Endometrial microvascular endothelial cells (primary cell): ENCODE measurements at regions not wholly inside any gene's neighbourhood (a gene's known extent, or its start where the extent isn't known, plus 50 kb on each side); places are given as distances from the start of the nearest gene placed in this dataset.
"Not testable (repeated sequence)": the region's sequence is repeated elsewhere in the genome, so short reads cannot be mapped to it uniquely, and the experiment has no call there.

Experiments used
- in situ Hi-C: cut with HindIII; loops from 2 replicates; pipeline ENCODE4 v1.10.0; 2017; ENCODE audit warnings: low sequenced_read_pairs, low pct_unique_long_range_greater_than_20kb; ENCODE audit errors: inconsistent ontology term

DNA sequence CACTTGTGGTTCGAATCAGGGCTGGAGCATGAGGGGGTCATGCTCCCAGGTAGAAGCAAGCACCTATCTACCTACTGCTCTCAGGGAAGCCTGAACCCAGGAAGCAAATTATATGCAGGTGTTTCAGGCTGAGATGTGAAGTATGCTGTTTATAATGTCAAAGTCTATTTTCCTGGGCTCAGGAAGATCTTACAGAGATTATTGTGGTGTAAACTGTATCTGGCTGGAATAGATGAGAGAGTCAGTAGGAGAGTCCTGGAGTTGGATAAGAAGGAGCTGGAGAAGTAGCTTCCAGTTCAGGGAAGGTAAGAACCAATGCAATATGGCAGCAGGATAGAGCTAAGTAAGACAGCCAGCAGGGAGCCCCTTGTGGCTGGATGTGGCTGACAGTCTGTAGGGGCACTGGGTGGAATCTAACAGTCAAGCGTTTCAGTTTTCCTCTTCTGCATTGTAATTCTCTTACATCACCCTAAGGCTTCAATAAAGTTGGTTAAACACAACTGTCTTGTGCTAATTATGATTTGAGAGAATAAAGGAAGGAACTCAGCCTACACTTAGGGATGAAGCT, 105.9 kb upstream of the EEPD1 start:
- in situ Hi-C loops: no loop called here

DNA sequence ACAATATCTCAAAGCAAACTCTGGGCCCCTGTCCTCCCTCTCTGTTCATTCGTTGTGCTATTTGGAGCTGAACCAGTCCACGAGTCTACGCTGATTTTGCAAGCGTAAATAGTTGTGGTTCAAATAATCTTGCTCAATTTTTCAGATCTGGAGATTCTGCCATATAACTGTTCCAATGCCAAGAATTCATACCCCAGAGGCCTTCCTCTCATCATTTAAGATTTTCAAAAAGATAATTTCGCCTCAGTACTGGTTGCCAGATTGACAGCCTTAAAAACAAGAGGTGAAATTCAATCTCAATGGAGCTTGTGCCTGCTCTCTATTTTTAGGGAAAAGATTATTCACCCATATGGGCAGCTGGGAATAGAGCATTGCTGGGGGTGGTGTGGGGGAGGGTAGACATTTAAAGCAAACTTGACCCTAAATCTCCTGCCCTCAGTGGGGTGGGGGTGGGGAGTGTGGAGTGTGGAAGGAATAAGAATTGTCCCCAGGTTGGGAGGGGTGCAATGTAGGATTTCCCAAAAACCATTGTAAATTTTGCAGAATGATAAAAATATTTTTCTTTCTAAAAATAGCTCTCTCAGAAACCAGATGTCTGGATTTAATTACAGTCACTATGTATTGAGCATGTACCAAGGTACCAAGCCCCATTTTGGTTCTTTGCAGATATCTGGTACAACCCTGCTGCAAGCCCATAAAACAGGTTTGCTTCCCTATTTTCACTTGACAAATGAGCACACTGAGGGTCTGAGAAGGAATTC, 104.7 kb upstream of the EEPD1 start:
- in situ Hi-C loops: no loop called here

DNA sequence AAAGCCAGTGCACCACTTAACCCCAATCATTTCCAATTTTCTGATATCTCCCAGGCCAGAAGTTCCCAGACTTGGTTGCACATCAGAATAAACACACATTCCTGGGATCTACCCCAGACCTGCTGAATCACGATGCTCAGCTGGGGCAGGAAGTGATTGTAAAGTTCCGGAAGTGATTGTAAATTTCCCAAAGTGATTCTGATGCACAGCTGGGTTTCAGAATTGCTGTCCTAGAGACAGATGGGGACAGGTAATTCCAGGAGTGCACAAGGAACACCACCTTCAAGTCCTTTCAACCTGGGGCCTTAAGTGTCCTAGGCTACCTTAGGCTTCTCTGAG, 104.2 kb upstream of the EEPD1 start:
- in situ Hi-C loops: no loop called here

DNA sequence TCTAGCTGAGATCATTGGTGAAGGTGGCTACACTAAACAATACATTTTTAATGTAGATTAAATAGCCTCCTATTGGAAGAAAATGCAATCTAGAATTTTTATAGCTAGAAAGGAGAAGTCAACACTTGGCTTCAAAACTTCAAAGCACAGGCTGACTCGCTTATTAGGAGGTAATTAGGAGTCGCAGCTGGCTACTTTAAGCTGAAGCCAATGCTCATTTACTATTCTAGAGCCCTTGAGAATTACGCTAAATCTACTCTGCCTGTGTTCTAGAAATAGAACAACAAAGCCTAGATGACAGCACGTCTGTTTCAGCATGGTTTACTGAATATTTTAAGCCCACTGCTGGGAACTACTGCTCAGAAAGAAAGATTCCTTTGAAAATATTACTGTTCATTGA, 101.6 kb upstream of the EEPD1 start:
- in situ Hi-C loops: no loop called here

GRCh38 chr7:36053589-36053988, 99.5 kb upstream of the EEPD1 start:
- in situ Hi-C loops: no loop called here

DNA sequence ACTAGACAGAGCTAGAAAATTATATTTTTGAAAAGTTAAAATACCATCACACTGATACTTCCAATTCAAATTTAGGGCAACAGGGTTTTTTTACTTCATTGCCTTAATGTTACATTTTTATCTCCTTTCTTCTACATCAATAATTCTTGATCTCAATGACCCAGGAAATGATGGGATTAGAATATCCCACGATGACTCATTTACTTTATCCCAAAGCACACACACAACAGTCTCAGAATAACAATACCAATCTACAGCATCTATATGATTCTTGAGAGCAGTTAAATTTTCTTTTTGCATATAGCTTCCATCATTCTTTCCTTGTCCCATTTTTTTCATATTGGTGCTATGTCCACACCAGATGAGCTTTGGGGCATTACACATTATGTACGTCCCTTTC, 98.4 kb upstream of the EEPD1 start:
- in situ Hi-C loops: no loop called here

- in situ Hi-C loops: no loop called here
Measured at GRCh38 chr7:36055207-36055606, 97.8 kb upstream of the EEPD1 start.

DNA sequence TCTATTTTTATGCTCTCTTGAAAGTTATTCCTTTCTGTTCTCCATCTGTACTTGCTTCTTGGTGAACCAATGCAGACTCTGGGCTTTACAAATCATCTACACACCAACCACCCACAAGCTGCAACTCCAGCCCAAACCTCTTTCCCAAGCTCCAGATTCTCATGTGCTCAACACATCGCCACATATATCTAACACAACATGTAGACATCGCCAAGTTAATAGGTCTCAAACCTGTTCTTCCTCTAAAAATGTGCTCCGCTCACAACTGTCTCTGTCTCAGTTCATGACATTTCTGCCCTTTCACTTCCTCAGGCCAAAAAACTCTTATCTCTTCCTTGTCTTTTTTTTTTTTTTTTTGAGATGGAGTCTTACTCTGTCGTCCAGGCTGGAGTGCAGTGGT, 95.7 kb upstream of the EEPD1 start:
- in situ Hi-C loops: no loop called here

GRCh38 chr7:36058020-36058592, 94.9 kb upstream of the EEPD1 start:
- in situ Hi-C loops: no loop called here

DNA sequence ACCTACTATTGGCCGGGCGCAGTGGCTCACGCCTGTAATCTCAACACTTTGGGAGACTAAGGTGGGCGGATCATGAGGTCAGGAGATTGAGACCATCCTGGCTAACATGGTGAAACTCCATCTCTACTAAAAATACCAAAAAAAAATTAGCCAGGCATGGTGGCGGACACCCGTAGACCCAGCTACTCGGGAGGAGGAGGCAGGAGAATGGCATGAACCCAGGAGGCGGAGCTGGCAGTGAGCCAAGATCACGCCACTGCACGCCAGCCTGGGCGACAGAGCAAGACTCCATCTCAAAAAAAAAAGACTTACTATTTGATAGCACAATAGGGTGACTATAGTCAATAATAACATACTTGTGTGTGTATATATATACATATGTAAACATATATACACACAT, 92.7 kb upstream of the EEPD1 start:
- in situ Hi-C loops: not testable (repeated sequence)

DNA sequence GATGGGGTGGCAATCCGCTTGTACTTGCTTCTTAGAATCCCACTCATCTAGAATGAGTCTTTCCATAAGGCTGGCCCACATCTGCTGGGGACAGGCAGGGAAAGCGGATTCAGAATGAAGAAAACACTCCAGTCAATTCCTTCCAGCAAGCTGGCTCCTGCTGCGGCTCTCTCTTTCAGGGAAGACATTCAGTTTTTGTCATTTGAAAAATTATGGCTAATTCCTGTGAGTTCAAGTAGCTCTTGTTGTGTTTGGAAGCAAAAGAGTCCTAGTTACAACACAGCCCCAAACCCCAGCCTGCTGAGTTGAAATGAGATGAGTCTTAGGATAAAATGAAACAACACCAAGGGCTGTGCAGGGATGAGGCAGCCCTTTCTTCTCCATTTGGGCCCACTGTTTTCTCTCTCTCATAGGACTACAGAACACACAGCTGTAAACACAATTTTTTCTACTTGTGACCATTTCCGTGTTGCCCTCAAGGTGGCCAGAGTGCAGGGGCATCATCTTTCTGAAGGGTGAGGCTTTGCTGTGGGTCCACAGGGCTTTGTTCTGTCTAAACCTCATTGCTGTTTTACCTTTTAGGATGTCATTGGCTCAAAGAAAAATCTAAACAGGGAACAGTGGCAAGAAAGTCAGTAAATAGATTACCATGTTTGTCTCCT, 90.8 kb upstream of the EEPD1 start:
- in situ Hi-C loops: no loop called here

DNA sequence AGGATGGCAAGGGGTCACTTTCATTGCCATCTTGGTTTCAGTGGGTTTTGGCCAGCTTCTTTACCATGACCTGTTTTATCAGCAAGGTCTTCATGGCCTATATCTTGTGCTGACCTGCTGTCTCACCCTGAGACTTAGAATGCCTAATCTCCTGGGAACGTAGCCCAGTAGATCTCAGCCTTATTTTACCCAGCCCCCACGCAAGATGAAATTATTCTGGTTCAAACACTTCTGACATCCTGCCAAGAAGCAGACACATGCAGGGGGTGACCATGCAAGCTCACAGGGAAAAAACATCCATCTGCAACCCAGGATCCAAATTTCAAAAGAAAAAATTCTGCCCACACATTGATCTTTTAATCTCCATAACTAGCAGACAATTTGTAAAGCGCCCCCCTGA, 88.4 kb upstream of the EEPD1 start:
- in situ Hi-C loops: no loop called here

DNA sequence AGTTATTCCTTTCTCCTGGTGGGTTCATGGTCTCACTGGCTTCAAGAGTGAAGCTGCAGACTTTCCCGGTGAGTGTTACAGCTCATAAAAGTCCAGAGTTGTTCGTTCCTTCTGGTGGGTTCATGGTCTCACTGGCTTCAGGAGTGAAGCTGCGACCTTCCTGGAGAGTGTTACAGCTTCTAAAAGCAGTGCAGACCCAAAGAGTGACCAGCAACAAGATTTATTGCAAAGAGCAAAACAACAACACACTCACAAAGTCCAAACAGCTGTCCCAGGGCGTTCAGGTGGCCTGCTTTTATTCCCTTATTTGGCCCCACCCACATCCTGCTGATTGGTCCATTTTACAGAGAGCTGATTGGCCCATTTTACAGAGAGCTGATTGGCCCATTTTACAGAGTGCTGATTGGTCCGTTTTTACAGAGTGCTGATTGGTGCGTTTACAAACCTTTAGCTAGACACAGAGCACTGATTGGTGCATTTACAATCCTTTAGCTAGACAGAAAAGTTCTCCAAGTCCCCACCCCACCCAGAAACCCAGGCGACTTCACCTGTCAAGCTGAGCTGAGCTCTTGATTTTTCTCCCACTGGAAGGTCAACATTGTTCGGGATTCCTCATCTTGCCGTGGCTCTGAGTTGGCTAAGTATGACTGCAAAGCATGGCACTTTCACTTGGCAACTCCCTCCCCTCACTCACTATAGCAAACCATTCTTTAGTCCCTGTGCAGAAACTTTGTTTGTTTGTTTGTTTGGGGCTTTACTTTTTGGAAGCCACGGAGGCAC, 87.3 kb upstream of the EEPD1 start:
- in situ Hi-C loops: not testable (repeated sequence)

DNA sequence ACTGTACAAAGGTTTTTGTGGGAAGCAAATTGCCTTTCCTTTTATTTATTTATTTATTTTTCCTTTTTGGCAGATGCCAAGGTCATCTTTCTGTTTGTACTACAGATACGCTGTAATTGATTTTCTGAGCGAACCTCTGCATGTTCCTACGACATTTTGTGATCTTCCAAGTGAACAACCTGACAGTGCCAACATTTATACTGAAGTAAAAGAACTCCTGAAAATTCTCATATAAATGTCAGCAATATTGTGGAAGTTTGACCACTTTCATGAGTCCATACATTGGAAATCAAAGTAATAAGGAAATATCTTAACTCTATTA, 86.8 kb upstream of the EEPD1 start:
- in situ Hi-C loops: no loop called here

- in situ Hi-C loops: no loop called here
Measured at GRCh38 chr7:36070230-36070629, 82.8 kb upstream of the EEPD1 start.

DNA sequence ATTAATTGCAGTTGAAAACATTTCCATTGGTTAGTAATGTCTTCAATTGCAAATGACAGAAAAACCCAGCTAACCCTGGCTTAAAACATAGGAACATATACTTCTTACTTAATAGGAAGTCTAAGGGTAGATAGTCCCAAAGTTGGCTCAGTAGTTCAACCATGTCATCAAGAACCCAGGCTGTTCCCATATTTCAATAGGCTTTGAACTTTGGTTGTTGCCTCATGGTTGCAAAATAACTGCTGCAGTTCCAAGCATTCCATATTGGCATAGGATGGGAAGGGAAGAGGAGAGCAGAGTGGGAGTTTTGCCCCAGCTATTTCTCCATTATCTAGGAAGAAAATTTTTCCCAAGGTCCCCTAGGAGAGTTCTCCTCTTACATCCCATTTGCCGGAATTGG, 81.4 kb upstream of the EEPD1 start:
- in situ Hi-C loops: no loop called here

- in situ Hi-C loops: no loop called here
Measured at GRCh38 chr7:36072620-36073019, 80.4 kb upstream of the EEPD1 start.

GRCh38 chr7:36075561-36075960, 77.5 kb upstream of the EEPD1 start:
- in situ Hi-C loops: no loop called here

DNA sequence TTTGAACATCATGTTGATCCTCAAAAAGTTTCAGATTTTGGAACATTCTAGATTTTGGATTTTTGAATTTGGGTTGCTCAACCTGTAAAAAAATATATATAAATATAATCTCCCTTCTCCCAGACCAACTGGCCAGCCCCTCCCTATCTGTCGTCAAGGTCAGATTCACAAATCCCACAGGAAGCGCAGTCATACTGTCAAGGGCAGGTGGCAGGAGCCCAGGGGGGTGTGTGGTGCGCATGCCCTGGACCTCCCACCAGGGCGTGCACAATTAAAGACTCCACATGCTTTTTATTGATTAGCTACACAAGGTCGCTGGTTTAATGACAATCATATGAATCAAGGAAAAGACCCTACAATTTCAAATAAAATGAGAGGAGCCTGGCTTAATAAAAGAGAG, 77.0 kb upstream of the EEPD1 start:
- in situ Hi-C loops: no loop called here
